Activated T-helper 1 cell treated with Interleukin-2 at 50 U/mL for 16 hours (primary cell): ENCODE measurements at regions not wholly inside any gene's neighbourhood (a gene's known extent, or its start where the extent isn't known, plus 50 kb on each side); places are given as distances from the start of the nearest gene placed in this dataset.
A peak's percentile ranks its signal among the peaks of the same experiment; 100 is the strongest.

Source experiments
- DNase-seq: peaks from one replicate; pipeline ENCODE4 v3.0.0-alpha.2; 2020; ENCODE audit warnings: low read depth

DNA sequence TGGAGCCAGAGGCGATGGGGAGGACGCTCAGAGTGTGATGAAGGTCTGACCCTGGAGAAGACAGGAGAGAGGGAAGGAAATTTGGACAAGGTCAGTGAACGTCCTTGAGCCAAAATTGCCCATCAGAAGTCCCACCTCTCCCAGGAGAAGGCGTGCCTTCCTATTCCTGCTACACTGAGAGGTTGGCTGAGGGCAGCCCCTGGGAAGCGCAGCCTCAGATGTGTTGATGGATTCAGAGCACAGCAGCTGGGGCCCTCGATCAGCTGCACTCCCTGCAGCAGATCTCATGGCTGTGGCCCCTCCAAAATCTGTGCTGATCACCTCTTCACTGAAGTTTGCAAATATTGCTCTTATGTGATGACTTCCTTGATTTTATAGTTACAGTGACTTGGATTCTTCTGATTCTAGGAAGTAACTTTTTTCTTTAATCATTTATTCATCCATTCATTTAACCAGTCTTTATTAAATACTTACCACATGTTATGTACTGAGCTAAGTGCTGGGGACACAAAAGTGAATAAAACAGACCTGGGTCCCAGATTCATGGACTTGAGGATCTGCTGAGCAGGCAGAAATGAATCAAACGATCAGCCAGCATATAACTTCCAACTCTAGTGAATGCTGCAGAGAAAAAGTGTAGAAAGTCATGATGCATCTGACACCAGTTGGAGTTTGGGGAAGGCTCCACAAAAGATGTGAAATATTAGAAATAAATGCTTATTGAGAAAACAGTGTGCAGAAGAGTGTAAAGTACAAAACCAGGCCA lies 69.6 kb upstream of the ARMC2 start:
- no peak for DNase-seq

- no peak for DNase-seq
These were observed 68.5 kb upstream of the ARMC2 start for GRCh38 chr6:108779536-108780275.

DNA sequence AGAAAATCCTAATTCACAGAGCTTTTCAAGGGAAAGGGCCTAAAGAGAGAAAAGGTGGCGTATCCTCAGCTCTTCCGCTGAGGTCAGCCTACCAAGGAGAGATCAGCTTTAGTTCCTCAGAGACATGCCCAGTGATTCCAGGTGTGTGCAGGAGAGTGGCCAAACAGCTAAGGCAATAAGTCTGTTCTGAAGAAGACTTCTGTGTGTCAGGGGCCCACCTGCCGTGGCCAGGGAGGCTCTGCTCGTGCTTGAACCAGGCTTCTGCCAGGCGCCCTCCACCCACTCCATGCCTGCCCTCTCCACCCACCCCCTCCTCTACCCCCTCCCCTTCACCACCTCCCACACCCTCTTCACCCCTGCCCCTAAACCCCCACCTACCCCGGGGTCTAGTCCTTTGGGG lies 67.4 kb upstream of the ARMC2 start:
- no peak for DNase-seq

GRCh38 chr6:108781419-108782100 lies 66.7 kb upstream of the ARMC2 start:
- DNase-seq: no peak

DNA sequence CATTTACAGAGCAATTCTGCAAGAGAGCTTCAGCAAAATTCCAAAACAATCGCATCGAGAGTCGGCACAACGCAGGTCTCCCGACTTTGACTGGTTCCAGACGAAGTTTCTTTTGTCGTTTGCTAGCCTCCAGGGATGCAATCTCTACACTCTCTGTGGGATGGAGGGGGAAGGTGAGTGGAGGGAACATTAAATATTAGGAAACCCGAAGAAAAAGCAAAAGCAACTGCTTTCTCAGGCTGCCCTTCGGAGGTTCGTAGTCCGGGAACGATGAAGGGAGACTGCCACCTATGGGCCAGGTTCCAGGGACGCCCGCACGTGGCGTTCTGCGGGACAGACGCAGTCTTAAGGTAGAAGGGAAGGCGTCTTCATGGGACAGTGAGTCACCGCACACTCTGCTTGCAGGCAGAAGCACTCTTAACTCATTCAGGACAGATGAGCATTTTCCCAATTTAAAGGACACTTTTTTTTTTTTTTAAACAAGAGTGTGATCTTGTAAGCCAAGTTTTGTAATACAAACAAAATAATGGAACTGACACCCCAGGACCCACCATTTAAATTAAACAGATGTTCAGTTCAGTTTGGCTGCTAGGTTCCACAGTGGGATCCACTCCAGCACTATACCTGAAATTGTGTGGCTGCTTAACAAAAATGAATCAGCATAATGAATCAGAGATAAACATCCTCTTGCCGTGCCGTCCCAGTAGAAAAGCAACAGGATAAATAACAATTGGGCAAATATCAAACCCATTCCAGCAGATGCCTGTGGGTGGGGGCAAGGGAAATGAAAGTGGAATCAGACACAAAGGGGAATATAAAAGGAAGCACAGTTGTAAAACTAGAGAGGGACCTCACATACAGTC lies 65.8 kb upstream of the ARMC2 start:
- peak; percentile 67 for DNase-seq

- no peak for DNase-seq
These were observed 62.6 kb upstream of the ARMC2 start for GRCh38 chr6:108785653-108786052.

- no peak for DNase-seq
These were observed 59.8 kb upstream of the ARMC2 start for GRCh38 chr6:108788416-108788815.

DNA sequence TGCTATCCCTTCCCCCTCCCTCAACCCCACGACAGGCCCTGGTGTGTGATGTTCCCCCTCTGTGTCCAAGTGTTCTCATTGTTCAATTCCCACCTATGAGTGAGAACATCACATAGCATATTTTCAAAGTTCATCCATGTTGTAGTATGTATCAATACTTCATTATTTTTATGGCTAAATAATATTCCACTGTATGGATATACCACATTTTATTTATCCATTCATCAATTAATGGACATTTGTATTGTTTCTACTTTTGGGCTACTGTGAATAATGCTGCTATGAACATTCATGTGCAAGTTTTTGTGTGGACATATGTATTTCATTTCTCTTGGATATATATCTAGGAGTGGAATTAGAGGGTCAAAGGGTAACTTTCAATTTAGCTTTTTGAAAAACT lies 58.7 kb upstream of the ARMC2 start:
- no peak for DNase-seq

GRCh38 chr6:108791700-108792099 lies 56.5 kb upstream of the ARMC2 start:
- DNase-seq: no peak

DNA sequence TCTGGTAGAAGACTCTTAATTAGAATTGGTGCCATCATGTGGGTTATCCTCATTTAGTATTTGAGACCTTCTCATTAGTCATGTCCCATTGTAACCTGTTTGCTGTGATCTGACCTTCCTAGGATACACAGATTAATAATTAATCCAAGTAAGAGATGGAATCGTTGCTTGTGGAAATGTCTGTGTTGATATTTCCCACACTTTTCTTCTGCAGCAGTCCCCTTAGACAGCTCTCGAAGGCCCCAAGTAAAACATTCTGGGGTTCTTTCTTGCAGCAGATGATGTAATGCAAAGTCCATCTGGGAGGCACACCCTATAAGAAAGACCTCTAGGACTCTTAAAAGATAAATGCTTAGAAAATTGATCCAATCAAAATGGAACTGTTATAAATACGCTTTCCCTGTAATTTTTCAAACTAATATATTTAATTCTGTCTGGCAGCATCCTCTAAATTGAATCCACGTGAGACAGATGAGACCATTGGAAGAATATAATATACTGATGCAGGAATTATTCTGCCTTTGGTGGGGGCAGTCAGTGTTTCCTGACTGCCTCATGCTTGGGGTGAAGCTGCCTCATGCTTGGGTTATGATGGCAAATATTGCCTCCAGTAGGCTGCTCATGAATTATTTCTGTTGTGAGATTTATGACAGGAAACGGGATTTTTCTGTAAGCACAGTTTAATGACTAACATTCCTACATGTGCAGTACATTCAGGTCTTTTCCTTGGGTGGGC lies 54.5 kb upstream of the ARMC2 start:
- DNase-seq: no peak

DNA sequence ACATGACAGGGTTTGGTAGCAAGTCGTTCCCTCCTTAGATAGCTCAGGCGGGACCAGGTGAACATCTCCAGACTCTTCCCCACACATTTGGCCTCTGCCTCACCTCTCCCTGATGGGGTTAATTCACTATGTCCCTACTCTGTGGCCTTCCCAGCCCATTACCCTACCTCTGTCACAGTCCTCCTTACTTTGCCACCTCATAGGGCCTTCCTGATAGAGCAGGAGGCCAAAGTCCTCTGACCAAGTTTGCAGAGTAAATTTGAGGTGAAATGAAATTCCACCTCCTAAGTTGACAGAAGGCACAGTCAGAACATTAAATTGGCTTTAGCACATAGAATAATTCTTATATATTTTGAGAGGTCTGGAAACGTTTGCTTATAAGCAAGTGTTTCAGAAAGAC lies 53.1 kb upstream of the ARMC2 start:
- DNase-seq: no peak

- no peak for DNase-seq
These were observed 52.4 kb upstream of the ARMC2 start for GRCh38 chr6:108795814-108796213.

- DNase-seq: no peak
These were observed 51.3 kb upstream of the ARMC2 start for GRCh38 chr6:108796875-108797274.

GRCh38 chr6:108797951-108798669 lies 50.1 kb upstream of the ARMC2 start:
- no peak for DNase-seq
